HEK293 (cell line): ENCODE measurements at regions not wholly inside any gene's neighbourhood (a gene's known extent, or its start where the extent isn't known, plus 50 kb on each side); places are given as distances from the start of the nearest gene placed in this dataset.
A peak's percentile ranks its signal among the peaks of the same experiment; 100 is the strongest.

Experiments
- CTCF ChIA-PET: fragments of 350-600 bp; formaldehyde crosslinking; extraction: SDS; loops from one replicate; lab custom pipeline; 2021; ENCODE audit warnings: antibody characterized with exemption; lab: Yijun Ruan, JAX
- POLR2A ChIA-PET: fragments of 300-600 bp; formaldehyde crosslinking; extraction: SDS; loops from one replicate; lab custom pipeline; 2020; ENCODE audit warnings: antibody characterized with exemption, inconsistent platforms; lab: Yijun Ruan, JAX
- H3K27ac ChIP-seq: fragments of 200-500 bp; sonication (Bioruptor generic); 2 replicates; pipeline ENCODE4 v1.5.1; 2014; ENCODE audit warnings: low read depth, low read length, control low read depth, inconsistent platforms; ENCODE audit errors: extremely low read depth
- H3K36me3 ChIP-seq, 2 experiments: fragments of 200-500 bp in 1 of 2; sonication (Bioruptor generic) in 1 of 2; 1 replicate in 1 of 2; 2 replicates in 1 of 2; pipeline ENCODE4 v1.5.1; 2014 to 2017; ENCODE audit warnings: inconsistent platforms in 2 of 2, low read length in 2 of 2; ENCODE audit not compliant: control insufficient read depth in 2 of 2, insufficient read depth in 1 of 2
- H3K4me1 ChIP-seq: fragments of 200-500 bp; sonication (Bioruptor generic); 2 replicates; pipeline ENCODE4 v1.5.1; 2014; ENCODE audit warnings: mild to moderate bottlenecking, low read length, inconsistent platforms; ENCODE audit not compliant: control insufficient read depth, insufficient read depth
- H3K4me3 ChIP-seq: 2 replicates; pipeline ENCODE4 v1.5.1; 2011; ENCODE audit warnings: low read depth, mild to moderate bottlenecking, control low read depth, low read length, moderate library complexity
- H3K9me3 ChIP-seq: fragments of 200-500 bp; sonication (Bioruptor generic); 2 replicates; pipeline ENCODE4 v1.5.1; 2014; ENCODE audit warnings: low read depth, low read length, inconsistent platforms; ENCODE audit not compliant: control insufficient read depth, insufficient read depth
- CTCF ChIP-seq: fragments of 450-650 bp; formaldehyde crosslinking; IDR thresholded peaks from 2 replicates; pipeline ENCODE4 v1.5.1; 2016; ENCODE audit warnings: missing biosample characterization, missing genetic modification characterization
- GLIS1 ChIP-seq: fragments of 450-650 bp; formaldehyde crosslinking; IDR thresholded peaks from 2 replicates; pipeline ENCODE4 v1.5.1; 2016; ENCODE audit warnings: missing biosample characterization, missing genetic modification characterization
- HIC1 ChIP-seq: fragments of 450-650 bp; formaldehyde crosslinking; IDR thresholded peaks from 2 replicates; pipeline ENCODE4 v1.5.1; 2016; ENCODE audit warnings: missing biosample characterization, missing genetic modification characterization
- OSR2 ChIP-seq: fragments of 450-650 bp; formaldehyde crosslinking; IDR thresholded peaks from 2 replicates; pipeline ENCODE4 v1.5.1; 2016; ENCODE audit warnings: missing biosample characterization, missing genetic modification characterization
- TRIM28 ChIP-seq: IDR thresholded peaks from 2 replicates; pipeline ENCODE4 v1.6.1; 2011; ENCODE audit warnings: low read length, control low read depth, borderline replicate concordance
- ZBTB10 ChIP-seq: fragments of 450-650 bp; formaldehyde crosslinking; IDR thresholded peaks from 2 replicates; pipeline ENCODE4 v1.5.1; 2016; ENCODE audit warnings: missing biosample characterization, missing genetic modification characterization
- ZBTB21 ChIP-seq: fragments of 450-650 bp; formaldehyde crosslinking; IDR thresholded peaks from 2 replicates; pipeline ENCODE4 v1.5.1; 2017; ENCODE audit warnings: missing biosample characterization, missing genetic modification characterization
- ZBTB8A ChIP-seq: fragments of 450-650 bp; formaldehyde crosslinking; IDR thresholded peaks from 2 replicates; pipeline ENCODE4 v1.5.1; 2016; ENCODE audit warnings: missing biosample characterization, missing genetic modification characterization
- ZFHX2 ChIP-seq: fragments of 450-650 bp; formaldehyde crosslinking; conservative IDR thresholded peaks from 2 replicates; pipeline ENCODE4 v1.5.1; 2016; ENCODE audit warnings: missing biosample characterization, missing genetic modification characterization
- ZFP41 ChIP-seq: fragments of 450-650 bp; formaldehyde crosslinking; IDR thresholded peaks from 2 replicates; pipeline ENCODE4 v1.5.1; 2016; ENCODE audit warnings: missing biosample characterization, missing genetic modification characterization, borderline replicate concordance
- ZNF112 ChIP-seq: fragments of 450-650 bp; formaldehyde crosslinking; IDR thresholded peaks from 2 replicates; pipeline ENCODE4 v1.5.0; 2017; ENCODE audit warnings: missing biosample characterization, missing genetic modification characterization
- ZNF184 ChIP-seq: fragments of 450-650 bp; IDR thresholded peaks from 2 replicates; pipeline ENCODE4 v1.5.1; 2018; ENCODE audit warnings: missing biosample characterization, mild to moderate bottlenecking, missing genetic modification characterization
- ZNF202 ChIP-seq: fragments of 450-650 bp; formaldehyde crosslinking; IDR thresholded peaks from 2 replicates; pipeline ENCODE4 v1.5.1; 2016; ENCODE audit warnings: missing biosample characterization, missing genetic modification characterization, borderline replicate concordance
- ZNF23 ChIP-seq: fragments of 450-650 bp; formaldehyde crosslinking; IDR thresholded peaks from 2 replicates; pipeline ENCODE4 v1.5.1; 2016; ENCODE audit warnings: missing biosample characterization, missing genetic modification characterization, borderline replicate concordance
- ZNF26 ChIP-seq: fragments of 450-650 bp; formaldehyde crosslinking; IDR thresholded peaks from 2 replicates; pipeline ENCODE4 v1.5.1; 2016; ENCODE audit warnings: missing biosample characterization, missing genetic modification characterization
- ZNF341 ChIP-seq: fragments of 450-650 bp; formaldehyde crosslinking; IDR thresholded peaks from 2 replicates; pipeline ENCODE4; 2016; ENCODE audit warnings: low read depth, missing biosample characterization, missing genetic modification characterization
- ZNF366 ChIP-seq: fragments of 450-650 bp; formaldehyde crosslinking; conservative IDR thresholded peaks from 2 replicates; pipeline ENCODE4 v1.5.1; 2016; ENCODE audit warnings: missing biosample characterization, missing genetic modification characterization
- ZNF48 ChIP-seq: fragments of 450-650 bp; formaldehyde crosslinking; IDR thresholded peaks from 2 replicates; pipeline ENCODE4 v1.5.1; 2016; ENCODE audit warnings: missing biosample characterization, missing genetic modification characterization
- ZNF701 ChIP-seq: fragments of 450-650 bp; formaldehyde crosslinking; IDR thresholded peaks from 2 replicates; pipeline ENCODE4 v1.5.1; 2016; ENCODE audit warnings: missing biosample characterization, missing genetic modification characterization
- ZXDB ChIP-seq: fragments of 450-650 bp; formaldehyde crosslinking; IDR thresholded peaks from 2 replicates; pipeline ENCODE4 v1.5.1; 2016; ENCODE audit warnings: missing biosample characterization, missing genetic modification characterization

- TF ChIP-seq HIC1 (peak; percentile 14; the same call in 1 of the 2 replicates), ZNF341 (tag by site-specific recombination) (peak; percentile 88), ZBTB8A (tag by site-specific recombination) (peak; percentile 74), ZXDB (tag by site-specific recombination) (peak; percentile 56), ZBTB10 (peak; percentile 38; the same call in 1 of the 2 replicates), ZNF701 (no peak)
These were observed 217.0 kb upstream of the CIBAR2 start (continued) for GRCh38 chr16:85329059-85329812.

- no peaks in the 10 kb centered on the region for H3K9me3 ChIP-seq
- no peak for TF ChIP-seq ZNF184 (tag by site-specific recombination)
- TF ChIP-seq HIC1 = peak; percentile 33; the same call in 1 of the 2 replicates
- no peak for TF ChIP-seq ZNF112 (tag by site-specific recombination)
- TF ChIP-seq ZBTB21 (tag by site-specific recombination) = no peak
- peak; percentile 23 for TF ChIP-seq GLIS1
- no peak for TF ChIP-seq ZFP41 (tag by site-specific recombination)
- TF ChIP-seq ZBTB8A (tag by site-specific recombination) = no peak
- TF ChIP-seq ZNF23 (tag by site-specific recombination) = 0 out of 2 replicates have a peak, but pooled peaks have one; percentile 16
- ChIA-PET CTCF (interaction anchor here (0.9 to 1.7 kb wide), 10 partner anchors 9 to 286 kb away, joined by 3 to 8 read pairs (median 4); no protein-coding TSS in a partner anchor), POLR2A (no interaction called here)
- no peaks in the 10 kb centered on the region for H3K36me3 ChIP-seq
- no peak overlapping the region for H3K4me3 ChIP-seq
- peaks cover 17% of the 10 kb centered on the region for H3K4me1 ChIP-seq
- peak overlapping the region; percentile 3; the same call in 1 of the 2 replicates for H3K27ac ChIP-seq
These were observed 217.9 kb upstream of the CIBAR2 start for GRCh38 chr16:85330006-85330693.

GRCh38 chr16:85330694-85331188, 218.5 kb upstream of the CIBAR2 start:
- H3K9me3 ChIP-seq = no peaks in the 10 kb centered on the region
- H3K4me3 ChIP-seq = no peak overlapping the region
- H3K4me1 ChIP-seq = peaks cover 17% of the 10 kb centered on the region
- H3K36me3 ChIP-seq = no peaks in the 10 kb centered on the region
- CTCF ChIA-PET = interaction anchor here (0.6 to 1.7 kb wide), 13 partner anchors 10 to 319 kb away, joined by 3 to 8 read pairs (median 3); no protein-coding TSS in a partner anchor
- peak overlapping the region; percentile 3; the same call in 1 of the 2 replicates for H3K27ac ChIP-seq
- POLR2A ChIA-PET = no interaction called here
- TF ChIP-seq ZNF26 (tag by site-specific recombination) (no peak), ZFHX2 (tag by site-specific recombination) (peak; percentile 74), OSR2 (tag by site-specific recombination) (peak; percentile 95), ZNF202 (no peak), TRIM28 (0 out of 2 replicates have a peak, but pooled peaks have one; percentile 24), CTCF (tag by site-specific recombination) (peak; percentile 46; the same call in 1 of the 2 replicates), ZNF48 (no peak), ZNF366 (0 out of 2 replicates have a peak, but pooled peaks have one; percentile 18)
